GM23338 (cell line): ENCODE measurements at regions not wholly inside any gene's neighbourhood (a gene's known extent, or its start where the extent isn't known, plus 50 kb on each side); places are given as distances from the start of the nearest gene placed in this dataset.

Experiments used
- ATAC-seq: fragments of 200-7000 bp; cut with Tn5 transposase; 3 replicates; pipeline ENCODE4 v1.9.1; 2020
- DNase-seq: peaks from one replicate; pipeline ENCODE4 v3.0.0-alpha.2; 2015; ENCODE audit warnings: low spot score
- H2AFZ ChIP-seq: fragments of 200-600 bp; sonication (generic); 2 replicates; pipeline ENCODE4 v1.8.0; 2016; ENCODE audit warnings: antibody characterized with exemption, mild to moderate bottlenecking, moderate library complexity
- H3F3A ChIP-seq: fragments of 200-600 bp; sonication (generic); replicated peaks from 2 replicates; pipeline ENCODE4 v1.8.0; 2017; ENCODE audit warnings: antibody characterized with exemption, mixed run types, low read depth
- H3K27ac ChIP-seq: fragments of 200-600 bp; sonication (generic); 2 replicates; pipeline ENCODE4 v1.6.1; 2016; ENCODE audit warnings: low read depth
- H3K27me3 ChIP-seq: fragments of 200-600 bp; sonication (generic); 2 replicates; pipeline ENCODE4 v1.8.0; 2016; ENCODE audit warnings: mild to moderate bottlenecking, mixed run types, moderate library complexity; ENCODE audit not compliant: insufficient read depth
- H3K36me3 ChIP-seq: fragments of 200-600 bp; sonication (generic); 2 replicates; pipeline ENCODE4 v1.8.0; 2016; ENCODE audit warnings: mild to moderate bottlenecking; ENCODE audit not compliant: insufficient read depth
- H3K4me1 ChIP-seq: fragments of 200-600 bp; sonication (generic); 2 replicates; pipeline ENCODE4 v1.8.0; 2016; ENCODE audit warnings: mild to moderate bottlenecking, moderate library complexity; ENCODE audit not compliant: insufficient read depth
- H3K4me2 ChIP-seq: fragments of 200-600 bp; sonication (generic); 2 replicates; pipeline ENCODE4 v1.7.1; 2017; ENCODE audit warnings: mixed run types
- H3K4me3 ChIP-seq: fragments of 200-600 bp; sonication (generic); 2 replicates; pipeline ENCODE4 v1.6.1; 2016; ENCODE audit warnings: mixed run types
- H3K79me2 ChIP-seq: fragments of 200-600 bp; sonication (generic); replicated peaks from 2 replicates; pipeline ENCODE4 v1.8.0; 2017; ENCODE audit warnings: mild to moderate bottlenecking; ENCODE audit not compliant: insufficient read depth
- H3K9me2 ChIP-seq: fragments of 200-600 bp; sonication (generic); 2 replicates; pipeline ENCODE4 v1.8.0; 2017; ENCODE audit not compliant: insufficient read depth
- H4K20me1 ChIP-seq: fragments of 200-600 bp; sonication (generic); replicated peaks from 2 replicates; pipeline ENCODE4 v1.8.0; 2017; ENCODE audit warnings: mild to moderate bottlenecking; ENCODE audit not compliant: insufficient read depth
- H3K27ac Mint-ChIP-seq: 2 replicates; pipeline ENCODE4 v1.8.0; 2020; ENCODE audit warnings: inconsistent platforms, mild to moderate bottlenecking, moderate library complexity, mixed read lengths
- H3K27me3 Mint-ChIP-seq: 3 replicates; pipeline ENCODE4 v1.8.0; 2022; ENCODE audit warnings: low read depth, mild to moderate bottlenecking, moderate library complexity, mixed read lengths, inconsistent platforms; ENCODE audit not compliant: insufficient read depth, poor library complexity
- H3K36me3 Mint-ChIP-seq: 3 replicates; pipeline ENCODE4 v1.8.0; 2021; ENCODE audit warnings: low read depth, mild to moderate bottlenecking, inconsistent platforms, moderate library complexity, mixed read lengths
- H3K4me1 Mint-ChIP-seq: 3 replicates; pipeline ENCODE4 v1.8.0; 2020; ENCODE audit warnings: mild to moderate bottlenecking, inconsistent platforms, mixed read lengths
- H3K4me3 Mint-ChIP-seq: 3 replicates; pipeline ENCODE4 v1.8.0; 2021; ENCODE audit warnings: moderate library complexity, mild to moderate bottlenecking, inconsistent platforms, mixed read lengths
- H3K9me3 Mint-ChIP-seq: 3 replicates; pipeline ENCODE4 v1.8.0; 2020; ENCODE audit warnings: moderate library complexity, mild to moderate bottlenecking, inconsistent platforms, mixed read lengths
- CREB1 ChIP-seq: fragments of 250-450 bp; sonication (Bioruptor Pico); IDR thresholded peaks from 2 replicates; pipeline ENCODE4 v1.5.0; 2020; ENCODE audit warnings: low read depth, mild to moderate bottlenecking, moderate library complexity
- CTCF ChIP-seq, 2 experiments: fragments of 200-600 bp in 1 of 2; sonication (generic) in 1 of 2; conservative IDR thresholded peaks; 2 replicates each; pipeline versions ENCODE4 v1.5.1 to v1.6.1; 2016 to 2017; ENCODE audit warnings: antibody characterized with exemption in 2 of 2, low read depth in 2 of 2, mild to moderate bottlenecking in 2 of 2, moderate library complexity in 1 of 2
- ETS1 ChIP-seq: IDR thresholded peaks from 2 replicates; pipeline ENCODE4 v1.6.1; 2016; ENCODE audit warnings: antibody characterized with exemption
- EZH2 ChIP-seq: fragments of 200-600 bp; sonication (generic); IDR thresholded peaks from one replicate; pipeline ENCODE4 v1.8.0; 2017; ENCODE audit warnings: antibody characterized with exemption, mild to moderate bottlenecking, low read depth; ENCODE audit not compliant: unreplicated experiment
- EZH2phosphoT487 ChIP-seq: fragments of 200-600 bp; sonication (generic); IDR thresholded peaks from one replicate; pipeline ENCODE4 v1.8.1; 2018; ENCODE audit warnings: antibody characterized with exemption; ENCODE audit not compliant: unreplicated experiment
- JUNB ChIP-seq: IDR thresholded peaks from one replicate; pipeline ENCODE4 v1.6.1; 2016; ENCODE audit warnings: antibody characterized with exemption; ENCODE audit not compliant: unreplicated experiment
- NANOG ChIP-seq: IDR thresholded peaks from 2 replicates; pipeline ENCODE4 v1.6.1; 2016; ENCODE audit warnings: antibody characterized with exemption, borderline replicate concordance
- POLR2AphosphoS5 ChIP-seq: IDR thresholded peaks from 2 replicates; pipeline ENCODE4 v1.6.1; 2016; ENCODE audit warnings: antibody characterized with exemption, low read depth
- STAT1 ChIP-seq: IDR thresholded peaks from one replicate; pipeline ENCODE4 v1.6.1; 2016; ENCODE audit warnings: antibody characterized with exemption; ENCODE audit not compliant: unreplicated experiment
- ZNF114 ChIP-seq: fragments of 250-450 bp; sonication (Bioruptor Pico); IDR thresholded peaks from 2 replicates; pipeline ENCODE4 v1.5.0; 2020; ENCODE audit warnings: mild to moderate bottlenecking, moderate library complexity
- ZNF331 ChIP-seq: fragments of 250-450 bp; sonication (Bioruptor Pico); IDR thresholded peaks from 2 replicates; pipeline ENCODE4 v1.5.0; 2020; ENCODE audit warnings: low read depth, mild to moderate bottlenecking, moderate library complexity
- ZNF462 ChIP-seq: fragments of 250-450 bp; sonication (Bioruptor Pico); IDR thresholded peaks from 2 replicates; pipeline ENCODE4 v1.5.0; 2020; ENCODE audit warnings: mild to moderate bottlenecking, moderate library complexity

- no peak for TF ChIP-seq CTCF (conservative IDR thresholded peaks at IDR 0.05; ENCODE audit: low read depth in 2 of 2)
- TF ChIP-seq STAT1, result no peak
- no peak for TF ChIP-seq ZNF114 (CRISPR knock-in tag)
- no peak for TF ChIP-seq CREB1
- TF ChIP-seq ZNF331 (CRISPR knock-in tag), result no peak
- no peak for TF ChIP-seq ETS1
- no peak for TF ChIP-seq EZH2phosphoT487
Observed at GRCh38 chr3:73291541-73291940, 230.1 kb downstream of the EBLN2 start (continued).

- Histone ChIP-seq H3K36me3 (no peaks in the 10 kb centered on the region), H2AFZ (no peak overlapping the region), H3K79me2 (no peaks in the 10 kb centered on the region), H3K4me2 (no peak overlapping the region), H3K9me2 (0 out of 2 replicates have a peak, but pooled peaks cover under 1% of the 10 kb centered on the region), H3K27ac (no peak overlapping the region), H3K4me3 (no peak overlapping the region), H3F3A (no peaks in the 10 kb centered on the region), H4K20me1 (no peaks in the 10 kb centered on the region), H3K4me1 (no peaks in the 10 kb centered on the region), H3K27me3 (no peaks in the 10 kb centered on the region)
- no peak overlapping the region for H3K4me3 Mint-ChIP-seq
- no peak for DNase-seq
- H3K27me3 Mint-ChIP-seq, result no peaks in the 10 kb centered on the region
- no peaks in the 10 kb centered on the region for H3K9me3 Mint-ChIP-seq
- no peaks in the 10 kb centered on the region for H3K36me3 Mint-ChIP-seq
- H3K27ac Mint-ChIP-seq, result no peak overlapping the region
- ATAC-seq, result no peak
- peaks cover 18% of the 10 kb centered on the region for H3K4me1 Mint-ChIP-seq
- no peak for TF ChIP-seq ZNF462 (CRISPR knock-in tag)
- TF ChIP-seq NANOG, result no peak
- no peak for TF ChIP-seq CREB1
- no peak for TF ChIP-seq JUNB
- no peak for TF ChIP-seq ZNF331 (CRISPR knock-in tag)
- TF ChIP-seq ZNF114 (CRISPR knock-in tag), result no peak
- no peak for TF ChIP-seq EZH2phosphoT487
- TF ChIP-seq POLR2AphosphoS5, result no peak
- no peak for TF ChIP-seq CTCF (conservative IDR thresholded peaks at IDR 0.05; ENCODE audit: low read depth in 2 of 2)
- no peak for TF ChIP-seq STAT1
- no peak for TF ChIP-seq EZH2
- no peak for TF ChIP-seq ETS1
Observed at GRCh38 chr3:73292220-73292619, 230.8 kb downstream of the EBLN2 start.
